K562 (cell line): ENCODE measurements at regions not wholly inside any gene's neighbourhood (a gene's known extent, or its start where the extent isn't known, plus 50 kb on each side); places are given as distances from the start of the nearest gene placed in this dataset.
A peak's percentile ranks its signal among the peaks of the same experiment; 100 is the strongest.

Source experiments
- ATAC-seq: fragments of 200-7000 bp; cut with Tn5 transposase; 3 replicates; pipeline ENCODE4 v1.9.1; 2020; ENCODE audit warnings: moderate library complexity
- BruUV-seq: library from RNA; stranded (reverse); fragments of 400-500 nt; replicated peaks from 2 replicates; lab custom pipeline; 2021; lab: Mats Ljungman, UMichigan
- CTCF ChIA-PET: fragments of 300-600 bp; formaldehyde crosslinking; extraction: SDS; loops from one replicate; lab custom pipeline; 2021; ENCODE audit warnings: low intra/inter-chr PET ratio; lab: Yijun Ruan, JAX
- POLR2A ChIA-PET: fragments of 300-600, 350-650 bp; sonication (Branson Sonifier 250); formaldehyde crosslinking; extraction: SDS; loops from one replicate; lab custom pipeline; 2021; ENCODE audit warnings: antibody characterized with exemption, inconsistent platforms; lab: Yijun Ruan, JAX
- DNase-seq, 4 experiments: peaks; one replicate each; pipeline versions ENCODE4 v3.0.0 to v3.0.0-alpha.2; 2011 to 2018; ENCODE audit warnings: low spot score in 3 of 4, mixed read lengths in 3 of 4; ENCODE audit errors: extremely low read depth in 1 of 4
- FAIRE-seq: peaks from 2 replicates; lab custom pipeline; 2011; peaks lifted over from hg19 to GRCh38; lab: Jason Lieb, UNC
- H2AFZ ChIP-seq: 2 replicates; pipeline ENCODE4 v1.6.0; 2011; ENCODE audit warnings: low read depth, low read length, control low read depth, inconsistent platforms
- H3K27ac ChIP-seq: fragments of 200-600 bp; 3 replicates; pipeline ENCODE4 v1.8.0; 2011; ENCODE audit warnings: low read depth, mild to moderate bottlenecking, control low read depth, inconsistent platforms, low read length, moderate library complexity, mixed read lengths; ENCODE audit errors: extremely low read depth
- H3K27me3 ChIP-seq, 2 experiments: fragments of 300-600 bp in 1 of 2; 2 replicates in 1 of 2; 3 replicates in 1 of 2; pipeline versions ENCODE4 v1.6.0 to v1.8.0; 2011; ENCODE audit warnings: inconsistent platforms in 2 of 2, low read length in 2 of 2, mild to moderate bottlenecking in 1 of 2, mixed read lengths in 1 of 2, moderate library complexity in 1 of 2; ENCODE audit not compliant: control insufficient read depth in 2 of 2, insufficient read depth in 2 of 2
- H3K36me3 ChIP-seq: fragments of 300-600 bp; 3 replicates; pipeline ENCODE4 v1.8.0; 2011; ENCODE audit warnings: mild to moderate bottlenecking, low read length, inconsistent platforms; ENCODE audit not compliant: control insufficient read depth, insufficient read depth
- H3K4me1 ChIP-seq, 2 experiments: fragments of 200-600 bp in 1 of 2; replicated peaks in 1 of 2; 2 replicates in 1 of 2; 3 replicates in 1 of 2; pipeline versions ENCODE4 v1.5.1 to v1.8.0; 2011; ENCODE audit warnings: inconsistent platforms in 2 of 2, low read length in 2 of 2, mild to moderate bottlenecking in 1 of 2, mixed read lengths in 1 of 2, moderate library complexity in 1 of 2; ENCODE audit not compliant: control insufficient read depth in 2 of 2, insufficient read depth in 2 of 2
- H3K4me2 ChIP-seq: 2 replicates; pipeline ENCODE4 v1.6.1; 2011; ENCODE audit warnings: low read length, control low read depth, inconsistent platforms, mixed read lengths; ENCODE audit not compliant: insufficient read depth
- H3K4me3 ChIP-seq: fragments of 200-600 bp; sonication (generic), shearing (Covaris generic); 2 replicates; pipeline ENCODE4 v1.5.1; 2016; ENCODE audit warnings: control low read depth, inconsistent platforms
- H3K79me2 ChIP-seq: fragments of 200-600 bp; 3 replicates; pipeline ENCODE4 v1.8.0; 2011; ENCODE audit warnings: low read length, inconsistent platforms; ENCODE audit not compliant: control insufficient read depth, insufficient read depth
- H3K9ac ChIP-seq, 2 experiments: 2 replicates each; pipeline versions ENCODE4 v1.6.0 to v1.6.1; 2011; ENCODE audit warnings: low read depth in 2 of 2, low read length in 2 of 2, control low read depth in 1 of 2, inconsistent platforms in 1 of 2, mild to moderate bottlenecking in 1 of 2, mixed read lengths in 1 of 2; ENCODE audit not compliant: insufficient read depth in 1 of 2
- H3K9me1 ChIP-seq: one replicate; pipeline ENCODE4 v1.6.0; 2011; ENCODE audit warnings: inconsistent platforms, mild to moderate bottlenecking, low read length, moderate library complexity; ENCODE audit not compliant: control insufficient read depth, insufficient read depth
- H3K9me3 ChIP-seq: replicated peaks from 2 replicates; pipeline ENCODE4 v1.5.1; 2011; ENCODE audit warnings: low read depth, low read length, inconsistent platforms; ENCODE audit not compliant: control insufficient read depth, insufficient read depth
- H4K20me1 ChIP-seq: replicated peaks from 2 replicates; pipeline ENCODE4 v1.6.1; 2011; ENCODE audit warnings: low read length, inconsistent platforms, mixed read lengths; ENCODE audit not compliant: control insufficient read depth, insufficient read depth
- RAD21 ChIP-seq, 2 experiments: fragments of 250-450 bp in 1 of 2; fragments of 450-650 bp in 1 of 2; sonication (Bioruptor Pico) in 1 of 2; formaldehyde crosslinking in 1 of 2; IDR thresholded peaks in 1 of 2; conservative IDR thresholded peaks in 1 of 2; 2 replicates each; pipeline versions ENCODE4 v1.4.0 to v1.8.0; 2020 to 2022; ENCODE audit warnings: mild to moderate bottlenecking in 2 of 2, moderate library complexity in 1 of 2
- RAD51 ChIP-seq: fragments of 450-650 bp; IDR thresholded peaks from 2 replicates; pipeline ENCODE4 v1.7.1; 2016; ENCODE audit warnings: low read depth, mild to moderate bottlenecking, borderline replicate concordance
- ZNF121 ChIP-seq: sonication (generic); formaldehyde crosslinking; conservative IDR thresholded peaks from 2 replicates; pipeline ENCODE4 v1.8.0; 2022; ENCODE audit warnings: missing genetic modification reagents
- WGBS: fragments of 100-300 bp; shearing (Covaris generic); methylation state at CpG from one replicate; pipeline ENCODE4 v1.1.6; 2016; ENCODE audit warnings: low coverage, mixed read lengths; ENCODE audit not compliant: insufficient coverage; ENCODE audit errors: missing lambda C conversion rate; 5-methylcytosine and 5-hydroxymethylcytosine counted together
- in situ Hi-C: fragments of 300-500 bp; cut with MboI; formaldehyde crosslinking; loops from 4 replicates; pipeline ENCODE4 v1.15.0; 2018; ENCODE audit warnings: inconsistent platforms, mixed read lengths
- intact Hi-C: fragments of 100-400 bp; cut with micrococcal nuclease; formaldehyde crosslinking; loops from 2 replicates; pipeline ENCODE4 v1.14.2; 2022
- TF ChIP-seq, protein P1 (sequence below), 3 experiments: IDR thresholded peaks in 2 of 3; conservative IDR thresholded peaks in 1 of 3; 2 replicates each; pipeline ENCODE4 v1.5.1; 2011 to 2012; ENCODE audit warnings: low read length in 3 of 3, mild to moderate bottlenecking in 3 of 3, control low read depth in 2 of 3, improper control_type of control experiment in 1 of 3, inconsistent platforms in 1 of 3, low read depth in 1 of 3, mixed read lengths in 1 of 3, moderate library complexity in 1 of 3; ENCODE audit not compliant: insufficient read depth in 2 of 3

GRCh38 chr13:24605923-24606372, 74.3 kb upstream of the ATP12A start:
- H4K20me1 ChIP-seq, result no peaks in the 10 kb centered on the region
- no peak overlapping the region for H3K4me2 ChIP-seq
- no peak overlapping the region for H3K9ac ChIP-seq
- no TSS peak for BruUV-seq
- H3K36me3 ChIP-seq, result no peaks in the 10 kb centered on the region
- H3K4me3 ChIP-seq, result no peak overlapping the region
- H3K27me3 ChIP-seq, result peaks cover 0 to 6% of the 10 kb centered on the region in 2 experiments; a peak in 2 of 5 replicates
- peak overlapping the region; percentile 62 for H2AFZ ChIP-seq
- ChIA-PET POLR2A (interaction anchor here (1.2 kb wide), 1 partner anchor 10 kb away, joined by 4 read pairs; no protein-coding TSS in a partner anchor), CTCF (interaction anchor here (0.6 to 1.4 kb wide), 3 partner anchors 26 to 391 kb away, joined by 3 to 6 read pairs (median 4); no protein-coding TSS in a partner anchor)
- H3K79me2 ChIP-seq, result no peaks in the 10 kb centered on the region
- DNase-seq (peak in 2 of 4 experiments; percentile 16 to 17), ATAC-seq (peak; percentile 71), FAIRE-seq (no peak)
- in situ Hi-C loops, result no loop called here
- H3K27ac ChIP-seq, result no peak overlapping the region
- no peaks in the 10 kb centered on the region for H3K9me1 ChIP-seq
- no peaks in the 10 kb centered on the region for H3K9me3 ChIP-seq
- 19% methylated on average over 2 of the region's 6 CpGs for WGBS
- TF ChIP-seq RAD51 (no peak), ZNF121 (CRISPR knock-in tag) (no peak), RAD21 (CRISPR knock-in tag; conservative IDR thresholded peaks at IDR 0.05 in 1 of 2, IDR thresholded peaks at IDR 0.05 in 1 of 2) (peak in 1 of 2 experiments; percentile 38; a peak in 2 of 4 replicates)
- TF ChIP-seq, protein P1, sequence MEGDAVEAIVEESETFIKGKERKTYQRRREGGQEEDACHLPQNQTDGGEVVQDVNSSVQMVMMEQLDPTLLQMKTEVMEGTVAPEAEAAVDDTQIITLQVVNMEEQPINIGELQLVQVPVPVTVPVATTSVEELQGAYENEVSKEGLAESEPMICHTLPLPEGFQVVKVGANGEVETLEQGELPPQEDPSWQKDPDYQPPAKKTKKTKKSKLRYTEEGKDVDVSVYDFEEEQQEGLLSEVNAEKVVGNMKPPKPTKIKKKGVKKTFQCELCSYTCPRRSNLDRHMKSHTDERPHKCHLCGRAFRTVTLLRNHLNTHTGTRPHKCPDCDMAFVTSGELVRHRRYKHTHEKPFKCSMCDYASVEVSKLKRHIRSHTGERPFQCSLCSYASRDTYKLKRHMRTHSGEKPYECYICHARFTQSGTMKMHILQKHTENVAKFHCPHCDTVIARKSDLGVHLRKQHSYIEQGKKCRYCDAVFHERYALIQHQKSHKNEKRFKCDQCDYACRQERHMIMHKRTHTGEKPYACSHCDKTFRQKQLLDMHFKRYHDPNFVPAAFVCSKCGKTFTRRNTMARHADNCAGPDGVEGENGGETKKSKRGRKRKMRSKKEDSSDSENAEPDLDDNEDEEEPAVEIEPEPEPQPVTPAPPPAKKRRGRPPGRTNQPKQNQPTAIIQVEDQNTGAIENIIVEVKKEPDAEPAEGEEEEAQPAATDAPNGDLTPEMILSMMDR (IDR thresholded peaks at IDR 0.05 in 2 of 3, conservative IDR thresholded peaks at IDR 0.05 in 1 of 3; ENCODE audit: insufficient read depth in 2 of 3, low read depth in 1 of 3, low read length in 3 of 3), result peak in 2 of 3 experiments; percentile 38 to 43; a peak in 3 of 6 replicates
- intact Hi-C loops, result no loop called here
- no peaks in the 10 kb centered on the region for H3K4me1 ChIP-seq
